ENCODE measurements at regions not wholly inside any gene's neighbourhood (a gene's known extent, or its start where the extent isn't known, plus 50 kb on each side); places are given as distances from the start of the nearest gene placed in this dataset.

- H3K27me3 Mint-ChIP-seq (ENCODE audit: insufficient read depth, low read depth, poor library complexity), result no peaks in the 10 kb centered on the region
- no peak for ATAC-seq
- peaks cover 3% of the 10 kb centered on the region; the same call in 1 of the 3 replicates for H3K9me3 Mint-ChIP-seq
- no peaks in the 10 kb centered on the region for H3K9me2 ChIP-seq (ENCODE audit: insufficient read depth)
- H3K36me3 Mint-ChIP-seq (ENCODE audit: low read depth), result no peaks in the 10 kb centered on the region
- no peaks in the 10 kb centered on the region for H3K4me1 ChIP-seq (ENCODE audit: insufficient read depth)
- no peaks in the 10 kb centered on the region for H3K79me2 ChIP-seq (replicated peaks; ENCODE audit: insufficient read depth)
- no peak for DNase-seq (ENCODE audit: low spot score)
- no peak overlapping the region for H2AFZ ChIP-seq
- no peak overlapping the region for H3K4me2 ChIP-seq
- H3K27ac Mint-ChIP-seq, result no peak overlapping the region
- no peak overlapping the region for H3K4me3 ChIP-seq
- no peaks in the 10 kb centered on the region for H3K36me3 ChIP-seq (ENCODE audit: insufficient read depth)
- TF ChIP-seq EZH2 (IDR thresholded peaks at IDR 0.05; ENCODE audit: low read depth, unreplicated experiment) (no peak), ZNF462 (CRISPR knock-in tag; IDR thresholded peaks at IDR 0.05) (no peak), CREB1 (CRISPR knock-in tag; IDR thresholded peaks at IDR 0.05; ENCODE audit: low read depth) (no peak), POLR2AphosphoS5 (IDR thresholded peaks at IDR 0.05; ENCODE audit: low read depth) (no peak), ZNF114 (CRISPR knock-in tag; IDR thresholded peaks at IDR 0.05) (no peak), EZH2phosphoT487 (IDR thresholded peaks at IDR 0.05; ENCODE audit: unreplicated experiment) (no peak), JUNB (IDR thresholded peaks at IDR 0.05; ENCODE audit: unreplicated experiment) (no peak), STAT1 (IDR thresholded peaks at IDR 0.05; ENCODE audit: unreplicated experiment) (no peak), REST (IDR thresholded peaks at IDR 0.05; ENCODE audit: unreplicated experiment) (no peak), NANOG (IDR thresholded peaks at IDR 0.05; ENCODE audit: borderline replicate concordance) (no peak), CTCF (conservative IDR thresholded peaks at IDR 0.05; ENCODE audit: low read depth in 2 of 2) (no peak), ETS1 (IDR thresholded peaks at IDR 0.05) (no peak), ZNF331 (CRISPR knock-in tag; IDR thresholded peaks at IDR 0.05; ENCODE audit: low read depth) (no peak)
- no peaks in the 10 kb centered on the region for H3K27me3 ChIP-seq (ENCODE audit: insufficient read depth)
- no peaks in the 10 kb centered on the region for H4K20me1 ChIP-seq (replicated peaks; ENCODE audit: insufficient read depth)
- peaks cover 4% of the 10 kb centered on the region; the same call in 1 of the 3 replicates for H3K4me1 Mint-ChIP-seq
- H3K4me3 Mint-ChIP-seq, result no peak overlapping the region
- no peaks in the 10 kb centered on the region for H3F3A ChIP-seq (replicated peaks; ENCODE audit: low read depth)
- H3K27ac ChIP-seq (ENCODE audit: low read depth), result no peak overlapping the region
These were observed 61.7 kb downstream of the KCNJ2 start for GRCh38 chr17:70230850-70231640.

Measured in GM23338 (cell line).